GM12878 (cell line): ENCODE measurements at regions not wholly inside any gene's neighbourhood (a gene's known extent, or its start where the extent isn't known, plus 50 kb on each side); places are given as distances from the start of the nearest gene placed in this dataset.

Experiments used
- ELK1 ChIP-seq: IDR thresholded peaks from 2 replicates; pipeline ENCODE4 v1.6.1; 2012; ENCODE audit warnings: low read depth, low read length, improper control_type of control experiment
- EP300 ChIP-seq, 2 experiments: fragments of 150-350 bp in 1 of 2; IDR thresholded peaks; 2 replicates each; pipeline ENCODE4 v1.6.1; 2011 to 2012; ENCODE audit warnings: low read depth in 2 of 2, low read length in 2 of 2, borderline replicate concordance in 1 of 2, improper control_type of control experiment in 1 of 2, inconsistent platforms in 1 of 2; ENCODE audit not compliant: control insufficient read depth in 1 of 2
- FOXK2 ChIP-seq: fragments of 450-650 bp; IDR thresholded peaks from 2 replicates; pipeline ENCODE4 v1.6.1; 2017; ENCODE audit warnings: mild to moderate bottlenecking, moderate library complexity
- TF ChIP-seq, protein P1 (sequence below): IDR thresholded peaks from 2 replicates; pipeline ENCODE4 v1.6.1; 2012; ENCODE audit warnings: mild to moderate bottlenecking, low read depth, low read length
- TF ChIP-seq, protein P2 (sequence below): fragments of 450-650 bp; IDR thresholded peaks from 2 replicates; pipeline ENCODE4 v1.6.1; 2018; ENCODE audit warnings: borderline replicate concordance, mild to moderate bottlenecking; ENCODE audit not compliant: partially characterized antibody

DNA sequence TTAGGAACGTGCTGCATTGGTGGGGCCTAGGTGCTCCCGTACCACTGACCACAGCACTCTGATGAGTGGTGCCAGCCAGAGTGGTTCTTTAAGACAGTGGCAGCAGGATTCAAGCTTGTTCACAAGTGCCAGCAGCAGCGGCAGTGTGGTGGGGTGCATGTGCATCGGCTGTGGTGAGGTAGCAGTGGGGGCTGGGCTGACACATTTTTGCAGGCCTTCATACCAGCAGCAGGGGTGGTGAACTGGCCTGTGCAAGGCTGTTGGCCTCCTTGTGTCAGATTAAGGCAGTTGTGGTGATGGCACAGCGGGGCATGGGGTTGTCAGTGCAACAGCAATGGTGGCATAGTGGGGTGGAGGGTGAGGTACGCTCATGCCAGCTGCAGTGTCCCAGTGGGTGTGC is 131.4 kb downstream of the PABPC4L start (continued):
- TF ChIP-seq, protein P1, sequence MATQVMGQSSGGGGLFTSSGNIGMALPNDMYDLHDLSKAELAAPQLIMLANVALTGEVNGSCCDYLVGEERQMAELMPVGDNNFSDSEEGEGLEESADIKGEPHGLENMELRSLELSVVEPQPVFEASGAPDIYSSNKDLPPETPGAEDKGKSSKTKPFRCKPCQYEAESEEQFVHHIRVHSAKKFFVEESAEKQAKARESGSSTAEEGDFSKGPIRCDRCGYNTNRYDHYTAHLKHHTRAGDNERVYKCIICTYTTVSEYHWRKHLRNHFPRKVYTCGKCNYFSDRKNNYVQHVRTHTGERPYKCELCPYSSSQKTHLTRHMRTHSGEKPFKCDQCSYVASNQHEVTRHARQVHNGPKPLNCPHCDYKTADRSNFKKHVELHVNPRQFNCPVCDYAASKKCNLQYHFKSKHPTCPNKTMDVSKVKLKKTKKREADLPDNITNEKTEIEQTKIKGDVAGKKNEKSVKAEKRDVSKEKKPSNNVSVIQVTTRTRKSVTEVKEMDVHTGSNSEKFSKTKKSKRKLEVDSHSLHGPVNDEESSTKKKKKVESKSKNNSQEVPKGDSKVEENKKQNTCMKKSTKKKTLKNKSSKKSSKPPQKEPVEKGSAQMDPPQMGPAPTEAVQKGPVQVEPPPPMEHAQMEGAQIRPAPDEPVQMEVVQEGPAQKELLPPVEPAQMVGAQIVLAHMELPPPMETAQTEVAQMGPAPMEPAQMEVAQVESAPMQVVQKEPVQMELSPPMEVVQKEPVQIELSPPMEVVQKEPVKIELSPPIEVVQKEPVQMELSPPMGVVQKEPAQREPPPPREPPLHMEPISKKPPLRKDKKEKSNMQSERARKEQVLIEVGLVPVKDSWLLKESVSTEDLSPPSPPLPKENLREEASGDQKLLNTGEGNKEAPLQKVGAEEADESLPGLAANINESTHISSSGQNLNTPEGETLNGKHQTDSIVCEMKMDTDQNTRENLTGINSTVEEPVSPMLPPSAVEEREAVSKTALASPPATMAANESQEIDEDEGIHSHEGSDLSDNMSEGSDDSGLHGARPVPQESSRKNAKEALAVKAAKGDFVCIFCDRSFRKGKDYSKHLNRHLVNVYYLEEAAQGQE: no peak
- TF ChIP-seq EP300 (IDR thresholded peaks at IDR 0.05; ENCODE audit: borderline replicate concordance in 1 of 2, control insufficient read depth in 1 of 2, low read depth in 2 of 2, low read length in 2 of 2) (no peak), FOXK2 (no peak), ELK1 (no peak)
- TF ChIP-seq, protein P2, sequence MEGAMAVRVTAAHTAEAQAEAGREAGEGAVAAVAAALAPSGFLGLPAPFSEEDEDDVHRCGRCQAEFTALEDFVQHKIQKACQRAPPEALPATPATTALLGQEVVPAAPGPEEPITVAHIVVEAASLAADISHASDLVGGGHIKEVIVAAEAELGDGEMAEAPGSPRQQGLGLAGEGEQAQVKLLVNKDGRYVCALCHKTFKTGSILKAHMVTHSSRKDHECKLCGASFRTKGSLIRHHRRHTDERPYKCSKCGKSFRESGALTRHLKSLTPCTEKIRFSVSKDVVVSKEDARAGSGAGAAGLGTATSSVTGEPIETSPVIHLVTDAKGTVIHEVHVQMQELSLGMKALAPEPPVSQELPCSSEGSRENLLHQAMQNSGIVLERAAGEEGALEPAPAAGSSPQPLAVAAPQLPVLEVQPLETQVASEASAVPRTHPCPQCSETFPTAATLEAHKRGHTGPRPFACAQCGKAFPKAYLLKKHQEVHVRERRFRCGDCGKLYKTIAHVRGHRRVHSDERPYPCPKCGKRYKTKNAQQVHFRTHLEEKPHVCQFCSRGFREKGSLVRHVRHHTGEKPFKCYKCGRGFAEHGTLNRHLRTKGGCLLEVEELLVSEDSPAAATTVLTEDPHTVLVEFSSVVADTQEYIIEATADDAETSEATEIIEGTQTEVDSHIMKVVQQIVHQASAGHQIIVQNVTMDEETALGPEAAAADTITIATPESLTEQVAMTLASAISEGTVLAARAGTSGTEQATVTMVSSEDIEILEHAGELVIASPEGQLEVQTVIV: no peak
